Panc1 (cell line): ENCODE measurements at regions not wholly inside any gene's neighbourhood (a gene's known extent, or its start where the extent isn't known, plus 50 kb on each side); places are given as distances from the start of the nearest gene placed in this dataset.

Experiments used
- ATAC-seq: fragments of 200-7000 bp; cut with Tn5 transposase; 2 replicates; pipeline ENCODE4 v1.9.1; 2020; ENCODE audit warnings: mild to moderate bottlenecking, moderate library complexity
- BruUV-seq: library from RNA; stranded (reverse); fragments of 400-500 nt; replicated peaks from 2 replicates; lab custom pipeline; 2021; lab: Mats Ljungman, UMichigan
- CTCF ChIA-PET: fragments of 300-600 bp; sonication (Branson Sonifier 250); formaldehyde crosslinking; loops from one replicate; lab custom pipeline; 2022; ENCODE audit warnings: antibody characterized with exemption; lab: Charles Lee
- POLR2A ChIA-PET: fragments of 300-600 bp; sonication (Branson Sonifier 250); formaldehyde crosslinking; loops from one replicate; lab custom pipeline; 2022; ENCODE audit warnings: antibody characterized with exemption; lab: Charles Lee
- DNase-seq: peaks from one replicate; pipeline ENCODE4 v3.0.0-alpha.2; 2010; ENCODE audit warnings: low read depth, low spot score
- H3K27ac ChIP-seq: 2 replicates; pipeline ENCODE4 v1.5.1; 2011; ENCODE audit warnings: mild to moderate bottlenecking, low read length, inconsistent platforms
- H3K27me3 ChIP-seq: fragments of 200-500 bp; sonication (Bioruptor generic); 2 replicates; pipeline ENCODE4 v1.6.0; 2014; ENCODE audit warnings: low read length, inconsistent platforms; ENCODE audit not compliant: control insufficient read depth, insufficient read depth
- H3K36me3 ChIP-seq: fragments of 200-500 bp; sonication (Bioruptor generic); 2 replicates; pipeline ENCODE4 v1.5.1; 2014; ENCODE audit warnings: inconsistent platforms, mild to moderate bottlenecking, low read length, moderate library complexity; ENCODE audit not compliant: control insufficient read depth, insufficient read depth
- H3K4me1 ChIP-seq: 2 replicates; pipeline ENCODE4 v1.5.1; 2011; ENCODE audit warnings: inconsistent platforms, mild to moderate bottlenecking, low read length, moderate library complexity; ENCODE audit not compliant: control insufficient read depth, insufficient read depth
- H3K4me3 ChIP-seq, 2 experiments: 2 replicates each; pipeline ENCODE4 v1.5.1; 2011 to 2012; ENCODE audit warnings: low read depth in 2 of 2, low read length in 2 of 2, mild to moderate bottlenecking in 2 of 2, inconsistent platforms in 1 of 2, moderate library complexity in 1 of 2
- H3K9me3 ChIP-seq: fragments of 200-500 bp; sonication (Bioruptor generic); 2 replicates; pipeline ENCODE4 v1.5.1; 2014; ENCODE audit warnings: low read depth, mild to moderate bottlenecking, inconsistent platforms, low read length, moderate library complexity; ENCODE audit not compliant: control insufficient read depth, insufficient read depth
- POLR2AphosphoS5 ChIP-seq: IDR thresholded peaks from 2 replicates; pipeline ENCODE4 v1.6.1; 2012; ENCODE audit warnings: mild to moderate bottlenecking, low read depth, low read length, moderate library complexity
- SIN3A ChIP-seq: IDR thresholded peaks from 2 replicates; pipeline ENCODE4 v1.6.1; 2012; ENCODE audit warnings: low read depth, mild to moderate bottlenecking, low read length, moderate library complexity, borderline replicate concordance; ENCODE audit not compliant: insufficient read depth
- TCF7L2 ChIP-seq: IDR thresholded peaks from 2 replicates; pipeline ENCODE4 v1.6.1; 2011; ENCODE audit warnings: mild to moderate bottlenecking, low read depth, low read length, inconsistent platforms
- in situ Hi-C: cut with HindIII; loops from 2 replicates; pipeline ENCODE4 v1.10.0; 2016; ENCODE audit warnings: low sequenced_read_pairs, low pct_unique_long_range_greater_than_20kb
- intact Hi-C: fragments of 100-400 bp; cut with micrococcal nuclease; formaldehyde crosslinking; loops from one replicate; pipeline ENCODE4 v1.10.0; 2022; ENCODE audit not compliant: unreplicated experiment
- TF ChIP-seq, protein P1 (sequence below), 2 experiments: IDR thresholded peaks; 2 replicates each; pipeline ENCODE4 v1.6.1; 2011 to 2012; ENCODE audit warnings: low read depth in 2 of 2, control low read depth in 1 of 2, low read length in 1 of 2, mild to moderate bottlenecking in 1 of 2, moderate library complexity in 1 of 2; ENCODE audit not compliant: insufficient read depth in 1 of 2
- TF ChIP-seq, protein P2 (sequence below): fragments of 450-650 bp; IDR thresholded peaks from 2 replicates; pipeline ENCODE4 v1.5.1; 2017; ENCODE audit warnings: mild to moderate bottlenecking

DNA sequence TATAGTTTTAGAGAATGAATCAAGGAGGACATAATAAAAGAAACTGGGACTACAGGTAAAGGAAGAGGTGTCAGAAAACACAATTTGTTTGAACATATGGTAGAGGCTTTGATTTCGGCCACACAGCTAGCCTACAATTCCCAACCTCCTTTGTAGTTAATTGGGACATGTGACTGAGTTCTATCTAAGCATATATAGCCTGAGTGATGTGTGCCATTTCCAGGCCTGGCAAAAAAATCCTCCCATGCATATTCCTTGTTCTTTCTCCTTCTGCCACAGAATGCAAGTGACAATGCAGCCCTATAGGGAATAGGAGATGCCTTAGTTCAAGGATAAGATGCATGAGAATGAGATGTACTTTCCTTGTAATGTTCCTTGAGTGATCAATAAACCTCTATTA lies 590.7 kb upstream of the STEAP1 start:
- H3K4me3 ChIP-seq = no peak overlapping the region
- H3K27ac ChIP-seq = no peak overlapping the region
- DNase-seq (no peak), ATAC-seq (no peak)
- no peaks in the 10 kb centered on the region for H3K9me3 ChIP-seq
- in situ Hi-C loops (no loop called here), intact Hi-C loops (no loop called here)
- no TSS peak for BruUV-seq
- TF ChIP-seq, protein P1, sequence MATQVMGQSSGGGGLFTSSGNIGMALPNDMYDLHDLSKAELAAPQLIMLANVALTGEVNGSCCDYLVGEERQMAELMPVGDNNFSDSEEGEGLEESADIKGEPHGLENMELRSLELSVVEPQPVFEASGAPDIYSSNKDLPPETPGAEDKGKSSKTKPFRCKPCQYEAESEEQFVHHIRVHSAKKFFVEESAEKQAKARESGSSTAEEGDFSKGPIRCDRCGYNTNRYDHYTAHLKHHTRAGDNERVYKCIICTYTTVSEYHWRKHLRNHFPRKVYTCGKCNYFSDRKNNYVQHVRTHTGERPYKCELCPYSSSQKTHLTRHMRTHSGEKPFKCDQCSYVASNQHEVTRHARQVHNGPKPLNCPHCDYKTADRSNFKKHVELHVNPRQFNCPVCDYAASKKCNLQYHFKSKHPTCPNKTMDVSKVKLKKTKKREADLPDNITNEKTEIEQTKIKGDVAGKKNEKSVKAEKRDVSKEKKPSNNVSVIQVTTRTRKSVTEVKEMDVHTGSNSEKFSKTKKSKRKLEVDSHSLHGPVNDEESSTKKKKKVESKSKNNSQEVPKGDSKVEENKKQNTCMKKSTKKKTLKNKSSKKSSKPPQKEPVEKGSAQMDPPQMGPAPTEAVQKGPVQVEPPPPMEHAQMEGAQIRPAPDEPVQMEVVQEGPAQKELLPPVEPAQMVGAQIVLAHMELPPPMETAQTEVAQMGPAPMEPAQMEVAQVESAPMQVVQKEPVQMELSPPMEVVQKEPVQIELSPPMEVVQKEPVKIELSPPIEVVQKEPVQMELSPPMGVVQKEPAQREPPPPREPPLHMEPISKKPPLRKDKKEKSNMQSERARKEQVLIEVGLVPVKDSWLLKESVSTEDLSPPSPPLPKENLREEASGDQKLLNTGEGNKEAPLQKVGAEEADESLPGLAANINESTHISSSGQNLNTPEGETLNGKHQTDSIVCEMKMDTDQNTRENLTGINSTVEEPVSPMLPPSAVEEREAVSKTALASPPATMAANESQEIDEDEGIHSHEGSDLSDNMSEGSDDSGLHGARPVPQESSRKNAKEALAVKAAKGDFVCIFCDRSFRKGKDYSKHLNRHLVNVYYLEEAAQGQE (IDR thresholded peaks at IDR 0.05; ENCODE audit: insufficient read depth in 1 of 2, low read depth in 2 of 2, low read length in 1 of 2) = no peak
- TF ChIP-seq SIN3A (no peak), POLR2AphosphoS5 (no peak), TCF7L2 (no peak)
- TF ChIP-seq, protein P2, sequence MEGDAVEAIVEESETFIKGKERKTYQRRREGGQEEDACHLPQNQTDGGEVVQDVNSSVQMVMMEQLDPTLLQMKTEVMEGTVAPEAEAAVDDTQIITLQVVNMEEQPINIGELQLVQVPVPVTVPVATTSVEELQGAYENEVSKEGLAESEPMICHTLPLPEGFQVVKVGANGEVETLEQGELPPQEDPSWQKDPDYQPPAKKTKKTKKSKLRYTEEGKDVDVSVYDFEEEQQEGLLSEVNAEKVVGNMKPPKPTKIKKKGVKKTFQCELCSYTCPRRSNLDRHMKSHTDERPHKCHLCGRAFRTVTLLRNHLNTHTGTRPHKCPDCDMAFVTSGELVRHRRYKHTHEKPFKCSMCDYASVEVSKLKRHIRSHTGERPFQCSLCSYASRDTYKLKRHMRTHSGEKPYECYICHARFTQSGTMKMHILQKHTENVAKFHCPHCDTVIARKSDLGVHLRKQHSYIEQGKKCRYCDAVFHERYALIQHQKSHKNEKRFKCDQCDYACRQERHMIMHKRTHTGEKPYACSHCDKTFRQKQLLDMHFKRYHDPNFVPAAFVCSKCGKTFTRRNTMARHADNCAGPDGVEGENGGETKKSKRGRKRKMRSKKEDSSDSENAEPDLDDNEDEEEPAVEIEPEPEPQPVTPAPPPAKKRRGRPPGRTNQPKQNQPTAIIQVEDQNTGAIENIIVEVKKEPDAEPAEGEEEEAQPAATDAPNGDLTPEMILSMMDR = no peak
- H3K27me3 ChIP-seq = no peaks in the 10 kb centered on the region
- POLR2A ChIA-PET = no interaction called here
- H3K36me3 ChIP-seq = no peaks in the 10 kb centered on the region
- no peaks in the 10 kb centered on the region for H3K4me1 ChIP-seq
- CTCF ChIA-PET = no interaction called here

DNA sequence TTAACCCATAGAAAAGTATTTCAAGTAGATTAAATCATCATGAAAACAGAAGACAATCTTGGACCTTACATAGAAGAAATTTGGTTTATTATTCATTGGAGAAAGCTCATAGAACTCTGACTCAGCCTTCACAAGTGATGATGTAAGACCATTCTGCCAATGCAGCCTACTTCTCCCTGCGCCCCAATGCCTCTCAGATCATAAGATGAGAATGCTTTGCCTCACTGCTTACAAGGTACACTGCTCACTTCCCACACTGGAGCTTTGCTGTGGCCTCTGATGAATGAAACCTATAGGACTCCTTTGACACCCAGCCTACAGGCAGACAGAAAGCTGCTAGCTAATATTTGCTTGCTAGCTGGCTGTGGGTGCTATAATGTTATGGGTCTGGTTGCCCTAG lies 569.4 kb upstream of the STEAP1 start:
- ChIA-PET POLR2A (no interaction called here), CTCF (no interaction called here)
- Histone ChIP-seq H3K36me3 (no peaks in the 10 kb centered on the region), H3K4me3 (no peak overlapping the region), H3K27ac (no peak overlapping the region), H3K4me1 (no peaks in the 10 kb centered on the region), H3K9me3 (no peaks in the 10 kb centered on the region), H3K27me3 (no peaks in the 10 kb centered on the region)
- ATAC-seq = no peak
- DNase-seq = no peak
- intact Hi-C loops (no loop called here), in situ Hi-C loops (no loop called here)
- BruUV-seq = no TSS peak
- TF ChIP-seq POLR2AphosphoS5 (no peak), TCF7L2 (no peak), SIN3A (no peak)
- TF ChIP-seq, protein P1 (IDR thresholded peaks at IDR 0.05; ENCODE audit: insufficient read depth in 1 of 2, low read depth in 2 of 2, low read length in 1 of 2) = no peak
- TF ChIP-seq, protein P2 = no peak
